Left ventricle myocardium inferior (tissue), 1 donor: ENCODE measurements at regions not wholly inside any gene's neighbourhood (a gene's known extent, or its start where the extent isn't known, plus 50 kb on each side); places are given as distances from the start of the nearest gene placed in this dataset.

Experiments used
- DNase-seq: peaks from one replicate; pipeline ENCODE4 v3.0.0-alpha.2; 2020
- H3K27ac ChIP-seq: fragments of 200-600 bp; replicated peaks from 2 replicates; pipeline ENCODE4 v1.8.0; 2021
- H3K27me3 ChIP-seq: fragments of 200-600 bp; 2 replicates; pipeline ENCODE4 v1.8.0; 2021; ENCODE audit warnings: low read depth
- H3K36me3 ChIP-seq: fragments of 200-600 bp; 2 replicates; pipeline ENCODE4 v1.8.0; 2021
- H3K4me1 ChIP-seq: fragments of 200-600 bp; 2 replicates; pipeline ENCODE4 v1.8.0; 2021
- H3K4me3 ChIP-seq: fragments of 200-600 bp; 2 replicates; pipeline ENCODE4 v1.8.0; 2021; ENCODE audit warnings: mild to moderate bottlenecking, moderate library complexity
- H3K9me3 ChIP-seq: fragments of 200-600 bp; replicated peaks from 2 replicates; pipeline ENCODE4 v1.8.0; 2021
- CTCF ChIP-seq: fragments of 200-600 bp; IDR thresholded peaks from 2 replicates; pipeline ENCODE4 v1.8.0; 2021; ENCODE audit warnings: antibody characterized with exemption, mild to moderate bottlenecking, borderline replicate concordance
- intact Hi-C: fragments of 100-400 bp; cut with micrococcal nuclease; formaldehyde crosslinking; loops from one replicate; pipeline ENCODE4 v1.11.0; 2022
- donor health status: DM: no; HTN: yes; CAD: no; lungs with severe emphysema.

DNA sequence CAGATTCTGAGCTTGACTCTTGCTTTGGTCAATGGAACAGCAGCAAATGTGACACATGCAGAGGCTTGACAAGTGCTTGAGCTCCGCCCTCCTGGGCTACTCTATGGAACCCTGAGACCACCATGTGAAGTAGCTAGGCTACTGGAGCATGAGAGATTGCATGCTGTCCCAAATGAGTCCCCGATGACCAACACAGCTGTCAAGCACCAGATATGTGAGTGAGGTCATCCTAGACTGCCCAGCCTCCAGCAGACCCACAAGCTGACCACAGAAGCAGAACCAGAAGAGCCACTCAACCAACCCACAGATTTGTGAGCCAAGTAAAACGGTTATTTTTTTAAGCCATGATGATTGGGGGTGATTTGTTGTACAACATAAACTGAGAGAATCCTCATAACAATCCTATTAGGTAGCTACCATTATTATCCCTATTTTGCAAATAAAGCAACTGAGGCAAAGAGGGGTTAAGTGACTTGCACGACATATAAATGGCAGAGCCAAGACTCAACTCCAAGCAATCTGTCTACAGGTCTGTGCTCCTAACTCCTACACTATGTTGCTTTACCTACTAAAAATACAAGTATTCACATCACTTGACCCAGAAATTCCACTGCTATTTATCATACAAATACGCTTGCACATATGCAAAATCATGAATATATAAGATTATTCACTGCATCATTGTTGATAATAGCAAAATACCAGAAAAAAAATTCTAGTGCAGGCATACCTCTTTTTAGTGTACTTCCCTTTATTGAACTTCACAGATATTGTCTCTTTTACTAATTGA, 136.2 kb downstream of the NDUFA12 start:
- H3K36me3 ChIP-seq: no peaks in the 10 kb centered on the region
- no peaks in the 10 kb centered on the region for H3K4me1 ChIP-seq
- intact Hi-C loops: no loop called here
- no peak for DNase-seq
- H3K9me3 ChIP-seq: no peaks in the 10 kb centered on the region
- TF ChIP-seq CTCF: no peak
- peaks cover 48% of the 10 kb centered on the region for H3K27me3 ChIP-seq
- no peak overlapping the region for H3K27ac ChIP-seq
- H3K4me3 ChIP-seq: no peak overlapping the region

DNA sequence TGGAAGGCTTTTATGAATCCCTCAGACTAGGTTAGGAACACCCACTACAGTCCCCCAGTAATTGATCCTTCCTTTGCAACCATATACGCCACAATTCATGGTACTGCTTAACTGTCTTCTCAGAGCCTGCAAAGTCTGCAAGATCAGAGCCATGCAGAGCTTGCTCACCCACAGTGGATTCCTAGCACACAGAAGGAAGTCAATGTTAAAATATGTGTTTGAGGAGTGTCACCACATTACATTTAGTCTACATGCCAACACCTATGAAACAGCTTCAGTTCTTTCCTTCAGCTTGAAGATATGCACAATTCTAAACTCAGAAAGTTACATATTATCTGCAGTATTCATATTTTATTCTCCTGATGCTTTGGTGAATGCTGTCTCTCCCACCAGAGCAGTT, 138.5 kb downstream of the NDUFA12 start:
- H3K4me1 ChIP-seq: no peaks in the 10 kb centered on the region
- intact Hi-C loops: no loop called here
- DNase-seq: no peak
- H3K9me3 ChIP-seq: no peaks in the 10 kb centered on the region
- H3K27ac ChIP-seq: no peak overlapping the region
- H3K36me3 ChIP-seq: no peaks in the 10 kb centered on the region
- no peak overlapping the region for H3K4me3 ChIP-seq
- no peak for TF ChIP-seq CTCF
- peaks cover 26% of the 10 kb centered on the region for H3K27me3 ChIP-seq

DNA sequence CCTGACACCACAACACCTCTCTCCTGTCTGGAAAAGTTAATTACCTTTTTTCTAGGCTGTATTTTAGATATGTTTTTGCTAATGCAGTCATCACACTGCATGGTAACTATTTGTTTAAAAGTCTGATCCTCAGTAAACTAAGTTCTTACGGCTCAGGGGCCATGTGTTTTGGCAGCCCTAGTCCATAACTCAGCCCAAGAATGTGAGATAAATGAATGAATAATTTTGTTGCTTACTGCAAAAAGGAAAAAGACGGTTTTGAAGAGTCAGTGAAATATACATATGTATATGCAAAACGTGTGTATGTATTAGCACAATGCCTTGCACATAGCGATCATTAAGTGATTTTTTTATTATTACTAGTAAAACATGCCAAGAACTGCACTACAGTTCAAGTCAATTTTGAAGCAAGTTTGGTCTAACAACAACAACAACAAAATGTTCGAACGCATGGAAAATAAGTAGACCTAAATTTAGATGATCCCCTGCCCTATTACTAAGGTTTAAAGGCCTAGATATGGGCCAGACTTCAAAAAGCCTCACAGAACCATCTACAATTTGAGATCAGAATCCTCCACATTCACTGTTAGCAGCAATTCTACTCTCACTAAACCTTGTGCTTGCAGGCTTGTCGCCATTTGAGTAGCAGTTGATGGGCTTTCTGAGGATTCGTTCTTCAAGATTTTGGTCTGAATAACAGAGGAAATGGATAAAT, 140.0 kb downstream of the NDUFA12 start:
- TF ChIP-seq CTCF: no peak
- no peaks in the 10 kb centered on the region for H3K9me3 ChIP-seq
- H3K4me1 ChIP-seq: no peaks in the 10 kb centered on the region
- peaks cover 18% of the 10 kb centered on the region for H3K27me3 ChIP-seq
- no peaks in the 10 kb centered on the region for H3K36me3 ChIP-seq
- intact Hi-C loops: no loop called here
- no peak overlapping the region for H3K4me3 ChIP-seq
- DNase-seq: no peak
- H3K27ac ChIP-seq: no peak overlapping the region

DNA sequence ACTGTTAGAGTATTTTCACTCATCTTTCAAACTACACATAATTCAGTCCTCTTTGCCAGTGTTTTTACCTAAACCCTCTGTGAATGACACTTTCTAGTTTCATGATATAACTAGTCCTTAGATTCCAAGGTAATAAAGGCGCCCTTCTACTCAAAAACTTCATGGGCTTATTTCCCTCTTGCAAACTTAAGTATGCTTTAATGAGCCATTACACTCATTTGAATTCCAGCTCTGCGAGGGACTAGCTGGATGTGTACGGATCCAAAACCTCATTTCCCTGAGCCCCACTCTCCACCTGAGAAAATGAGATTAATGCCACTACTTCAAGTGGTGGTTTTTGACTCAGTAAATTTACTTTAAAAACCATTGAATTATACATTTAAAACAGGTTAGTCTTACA, 141.1 kb downstream of the NDUFA12 start:
- no peak overlapping the region for H3K27ac ChIP-seq
- intact Hi-C loops: no loop called here
- H3K36me3 ChIP-seq: no peaks in the 10 kb centered on the region
- H3K4me3 ChIP-seq: no peak overlapping the region
- no peak for TF ChIP-seq CTCF
- DNase-seq: no peak
- peaks cover 14% of the 10 kb centered on the region for H3K27me3 ChIP-seq
- peaks cover under 1% of the 10 kb centered on the region for H3K9me3 ChIP-seq
- H3K4me1 ChIP-seq: no peaks in the 10 kb centered on the region

GRCh38 chr12:94856324-94856723, 147.2 kb downstream of the NDUFA12 start:
- H3K27ac ChIP-seq: no peak overlapping the region
- H3K4me3 ChIP-seq: no peak overlapping the region
- no peaks in the 10 kb centered on the region for H3K36me3 ChIP-seq
- peaks cover 12% of the 10 kb centered on the region for H3K27me3 ChIP-seq
- H3K9me3 ChIP-seq: peaks cover 6% of the 10 kb centered on the region
- intact Hi-C loops: no loop called here
- no peaks in the 10 kb centered on the region for H3K4me1 ChIP-seq
- no peak for DNase-seq
- no peak for TF ChIP-seq CTCF
